Activated T-cell treated with anti-CD3 and anti-CD28 coated beads for 24 hours (primary cell): ENCODE measurements at regions not wholly inside any gene's neighbourhood (a gene's known extent, or its start where the extent isn't known, plus 50 kb on each side); places are given as distances from the start of the nearest gene placed in this dataset.

ENCODE experiments used
- DNase-seq: peaks from one replicate; pipeline ENCODE4 v3.0.0-alpha.2; 2020; ENCODE audit warnings: low read depth

DNA sequence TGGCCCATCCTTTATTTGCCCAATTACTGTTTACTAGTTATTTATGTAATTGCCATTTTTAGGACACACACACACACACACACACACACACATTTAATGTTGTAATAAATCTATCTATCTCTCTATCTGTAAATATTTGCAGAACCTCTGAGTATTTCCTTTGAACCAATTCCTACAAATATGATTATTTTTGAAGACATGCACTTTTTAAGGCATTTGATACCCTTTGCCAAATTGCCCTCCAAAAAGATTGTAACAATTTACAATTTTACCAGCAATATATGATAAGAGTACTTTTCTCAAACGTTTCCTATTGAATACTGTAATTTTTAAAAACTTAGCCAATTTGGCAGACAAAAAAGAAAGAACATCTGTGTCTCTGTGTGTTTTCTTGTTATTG is 143.8 kb upstream of the FOXF1 start:
- DNase-seq = no peak

DNA sequence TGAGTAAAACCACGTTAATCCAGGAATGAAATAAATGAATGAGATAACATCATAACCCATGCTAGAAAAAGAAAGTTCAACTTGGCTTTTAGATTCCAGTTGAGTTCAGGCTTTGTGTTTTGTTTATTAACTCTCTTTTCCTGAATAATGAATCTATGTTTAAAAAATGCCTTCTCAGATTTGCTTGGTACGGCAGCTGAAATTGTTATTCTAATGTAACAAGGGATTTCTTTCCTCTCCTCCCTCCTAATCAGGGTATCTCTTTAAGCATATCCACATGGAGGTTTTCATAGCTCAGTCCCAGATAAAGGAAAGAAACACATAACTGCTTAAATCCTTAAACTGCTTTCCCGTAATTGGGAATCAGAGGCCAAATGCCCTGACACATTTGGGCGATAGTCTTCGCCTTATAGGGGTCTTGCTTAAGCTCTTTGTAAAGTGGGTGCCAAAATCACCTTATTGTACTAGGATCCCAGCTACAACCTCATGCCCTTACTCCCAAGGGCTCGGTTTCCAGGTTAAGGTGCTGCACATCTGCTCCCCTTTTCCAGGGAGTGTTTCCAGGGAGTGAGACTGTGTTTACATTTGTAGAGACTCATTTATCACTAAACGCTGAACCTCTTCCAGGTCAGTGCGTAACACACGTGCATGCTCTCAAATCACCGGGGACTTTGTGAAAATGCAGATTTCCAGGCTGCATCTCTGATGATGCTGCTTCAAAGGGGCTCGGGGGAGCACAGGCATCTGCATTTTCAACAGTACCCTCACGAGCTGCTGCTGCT is 142.8 kb upstream of the FOXF1 start:
- no peak for DNase-seq

DNA sequence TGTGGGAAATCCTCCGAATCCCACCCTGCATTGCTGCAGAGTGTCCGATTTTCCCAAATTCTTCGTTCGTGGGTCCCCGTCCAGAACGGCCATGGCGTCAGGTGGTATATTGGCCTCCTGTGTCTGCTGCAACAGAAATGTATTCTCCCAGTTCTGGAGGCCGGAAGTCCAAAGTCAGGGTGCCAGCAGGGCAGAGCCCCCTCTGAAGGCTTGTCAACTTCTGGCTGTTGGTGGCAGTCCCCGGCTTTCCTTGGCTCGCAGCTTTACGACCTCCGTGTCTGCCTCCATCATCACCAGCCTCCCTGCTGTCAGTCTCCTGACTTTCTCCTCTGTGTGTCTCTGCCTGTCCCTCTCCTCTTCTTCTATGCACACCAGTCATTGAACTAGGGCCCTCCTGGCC is 142.1 kb upstream of the FOXF1 start:
- no peak for DNase-seq

DNA sequence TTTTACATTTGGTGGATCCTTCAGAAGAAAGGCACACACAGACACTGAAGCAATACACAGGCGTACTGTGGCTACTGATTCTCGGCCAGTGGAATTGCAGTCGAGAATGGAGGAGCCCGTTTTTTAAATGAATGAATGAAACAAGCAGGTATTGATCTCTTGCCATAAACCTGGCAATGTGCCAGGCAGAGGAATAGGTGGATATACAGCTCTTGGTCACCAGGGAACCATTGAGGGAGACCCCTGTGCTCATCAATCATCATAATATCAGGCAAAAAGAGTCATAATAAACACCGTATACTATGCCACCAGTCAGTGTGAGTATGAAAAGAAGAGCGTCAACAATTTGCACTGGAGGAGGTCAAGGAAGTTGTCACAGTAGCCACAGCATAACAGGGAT is 140.3 kb upstream of the FOXF1 start:
- no peak for DNase-seq

DNA sequence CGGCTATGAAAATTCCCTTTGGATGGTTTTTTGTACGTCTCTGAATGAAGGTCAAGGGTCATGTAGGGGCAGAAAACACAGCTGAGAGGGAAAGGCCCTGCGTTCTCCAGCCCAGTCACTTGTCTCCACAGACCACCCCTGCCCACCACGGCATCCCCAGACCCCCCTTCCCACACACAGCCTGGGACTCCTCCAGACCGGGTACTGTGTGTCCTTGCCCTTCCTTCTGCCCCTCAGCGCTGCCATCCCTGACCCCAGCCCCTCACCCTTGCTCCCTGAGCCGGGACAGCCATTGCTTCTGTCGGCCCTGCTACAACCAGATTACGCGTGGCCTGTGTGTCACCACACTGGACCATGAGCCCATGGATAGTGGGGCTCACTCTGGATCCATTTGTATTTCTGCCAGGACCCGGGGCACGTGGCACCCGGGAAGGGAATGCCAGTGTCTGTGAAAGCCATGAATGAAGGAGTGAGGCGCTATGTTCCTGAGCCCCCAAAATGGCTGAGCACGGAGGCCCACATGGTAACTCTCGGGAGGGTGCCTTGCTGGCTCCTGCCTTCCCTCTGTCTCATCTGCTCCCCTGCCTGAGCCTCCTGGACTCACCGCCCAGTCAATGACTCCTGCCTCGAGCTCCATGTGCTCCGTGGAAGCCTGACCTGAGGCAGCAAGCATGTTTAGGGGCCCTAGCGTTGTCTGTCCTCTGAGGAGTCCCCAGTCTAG is 139.1 kb upstream of the FOXF1 start:
- DNase-seq = no peak

DNA sequence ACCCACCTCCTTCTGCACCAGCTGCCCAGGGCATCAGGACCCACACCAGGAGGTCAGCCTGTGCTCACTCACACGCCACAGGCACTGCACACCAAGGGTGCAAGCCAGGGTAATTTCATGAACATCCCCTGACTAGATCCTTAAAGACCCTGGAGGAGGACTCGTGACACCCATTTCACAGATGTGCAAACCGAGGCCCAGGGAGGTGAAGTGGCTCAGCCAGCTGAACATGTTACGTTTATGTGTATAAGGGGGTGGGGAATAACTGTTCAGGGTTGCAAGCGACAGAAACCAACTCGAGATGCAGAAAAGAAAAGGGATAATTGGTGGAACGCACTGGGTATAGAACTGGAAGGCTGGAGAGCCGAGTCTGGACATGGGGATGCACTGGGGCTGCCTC is 138.1 kb upstream of the FOXF1 start:
- DNase-seq = no peak

DNA sequence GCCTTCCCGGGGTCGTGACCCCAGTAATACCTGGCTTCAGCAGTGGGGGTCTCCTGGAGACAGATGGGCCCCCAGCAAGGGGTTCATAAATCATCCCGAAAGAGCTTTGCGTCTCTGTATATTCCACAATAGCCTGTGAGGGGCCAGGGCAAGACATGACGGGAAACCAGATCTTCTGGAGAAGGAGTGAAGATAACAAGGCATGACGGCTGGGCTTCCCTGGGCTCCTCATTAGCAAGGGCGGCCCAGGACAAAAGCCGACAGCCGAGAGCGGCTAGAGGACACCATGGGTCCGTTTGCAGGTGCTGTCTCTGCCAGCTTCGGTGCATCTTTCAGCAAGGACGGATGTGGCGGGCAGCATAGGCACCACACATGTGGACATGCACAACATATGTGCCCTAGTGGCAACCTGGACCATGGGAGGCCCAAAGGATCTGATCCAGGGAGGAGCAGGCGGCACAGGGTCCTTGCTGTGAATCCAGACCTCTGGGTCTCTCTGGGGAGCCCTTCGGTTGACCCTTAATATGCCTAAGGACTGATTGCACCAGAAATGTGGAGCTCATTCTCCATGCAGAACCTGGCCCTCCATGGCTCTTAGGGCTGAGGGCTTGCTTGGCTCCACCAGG is 136.9 kb upstream of the FOXF1 start:
- no peak for DNase-seq

DNA sequence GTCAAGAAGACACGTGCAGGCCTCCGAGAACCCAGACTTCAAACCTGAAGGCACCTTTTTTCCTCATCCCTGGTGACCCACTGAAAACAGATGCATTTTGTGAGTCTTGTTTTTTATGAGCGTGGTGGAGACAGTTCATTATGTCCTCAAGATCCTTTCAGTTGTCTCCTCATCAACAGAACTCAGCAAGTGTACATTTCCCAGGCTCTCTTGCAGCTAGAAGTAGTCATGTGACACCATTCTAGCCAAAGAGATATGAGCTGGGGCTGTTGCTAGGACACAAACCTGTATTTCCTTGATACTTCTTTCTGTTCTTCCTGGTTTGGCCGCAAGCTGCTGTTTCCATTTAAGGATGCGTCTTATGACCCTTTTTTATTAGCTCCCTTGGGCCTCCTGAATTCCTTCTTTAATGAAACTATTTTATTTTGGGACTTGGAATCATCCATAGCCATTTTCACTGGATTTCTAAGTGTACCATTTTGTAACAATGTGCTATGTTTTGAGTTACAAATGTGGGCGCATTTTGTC is 135.7 kb upstream of the FOXF1 start:
- DNase-seq = no peak

DNA sequence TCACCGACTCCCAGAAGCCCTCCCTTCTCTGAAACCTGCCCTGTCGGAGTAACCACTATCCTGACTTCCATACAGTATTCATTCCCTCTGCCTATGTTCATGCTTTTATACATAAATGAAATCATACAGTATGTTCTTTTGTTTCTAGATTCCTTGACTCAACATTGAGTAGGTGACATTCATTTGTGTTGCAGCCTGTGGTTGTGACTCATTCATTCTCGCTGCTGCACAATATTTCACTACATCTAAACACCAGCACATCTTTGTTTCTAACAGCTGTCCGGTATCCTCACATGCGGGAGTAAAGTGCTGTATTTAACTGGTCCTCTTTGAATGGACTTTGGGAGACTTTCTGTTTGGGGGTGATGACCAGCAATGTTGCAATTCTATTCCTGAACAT is 135.0 kb upstream of the FOXF1 start:
- no peak for DNase-seq

DNA sequence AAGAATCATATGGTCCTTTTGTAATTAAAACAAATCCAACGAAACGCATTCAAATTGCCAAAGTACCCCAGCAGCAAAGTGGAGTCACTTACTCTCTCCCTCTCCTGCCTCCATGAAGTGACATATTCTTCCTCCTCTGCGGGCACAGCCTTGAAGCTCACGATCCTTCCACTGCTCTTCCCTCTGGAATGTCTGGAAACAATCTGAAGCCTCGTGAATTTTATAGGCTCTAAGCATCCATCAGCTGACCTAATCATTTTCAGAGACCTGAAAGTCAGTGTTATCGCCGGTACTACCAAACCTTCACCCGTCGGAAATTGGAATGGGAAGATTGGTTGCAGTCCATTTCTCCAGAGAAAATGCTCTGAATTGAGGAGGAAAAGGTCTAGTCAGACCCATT is 134.5 kb upstream of the FOXF1 start:
- no peak for DNase-seq

DNA sequence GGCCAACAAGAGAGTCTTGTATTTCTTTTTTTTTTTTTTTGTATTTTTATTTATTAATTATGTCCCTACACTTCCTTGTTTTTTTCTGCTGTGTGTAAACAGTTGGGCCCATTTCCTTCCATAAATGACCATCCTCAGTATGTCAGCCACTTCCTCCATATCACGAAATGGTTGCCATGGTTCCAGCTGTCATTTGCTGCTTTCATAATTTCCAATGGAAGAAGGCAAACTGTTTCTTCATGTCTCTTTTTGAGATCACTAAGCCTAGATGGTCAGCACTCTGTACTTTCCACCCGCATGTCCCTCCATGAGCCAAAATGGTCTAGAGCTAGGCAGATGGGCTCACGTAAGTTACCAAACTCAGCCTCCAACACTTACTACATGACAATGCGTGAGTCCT is 133.5 kb upstream of the FOXF1 start:
- DNase-seq = no peak

DNA sequence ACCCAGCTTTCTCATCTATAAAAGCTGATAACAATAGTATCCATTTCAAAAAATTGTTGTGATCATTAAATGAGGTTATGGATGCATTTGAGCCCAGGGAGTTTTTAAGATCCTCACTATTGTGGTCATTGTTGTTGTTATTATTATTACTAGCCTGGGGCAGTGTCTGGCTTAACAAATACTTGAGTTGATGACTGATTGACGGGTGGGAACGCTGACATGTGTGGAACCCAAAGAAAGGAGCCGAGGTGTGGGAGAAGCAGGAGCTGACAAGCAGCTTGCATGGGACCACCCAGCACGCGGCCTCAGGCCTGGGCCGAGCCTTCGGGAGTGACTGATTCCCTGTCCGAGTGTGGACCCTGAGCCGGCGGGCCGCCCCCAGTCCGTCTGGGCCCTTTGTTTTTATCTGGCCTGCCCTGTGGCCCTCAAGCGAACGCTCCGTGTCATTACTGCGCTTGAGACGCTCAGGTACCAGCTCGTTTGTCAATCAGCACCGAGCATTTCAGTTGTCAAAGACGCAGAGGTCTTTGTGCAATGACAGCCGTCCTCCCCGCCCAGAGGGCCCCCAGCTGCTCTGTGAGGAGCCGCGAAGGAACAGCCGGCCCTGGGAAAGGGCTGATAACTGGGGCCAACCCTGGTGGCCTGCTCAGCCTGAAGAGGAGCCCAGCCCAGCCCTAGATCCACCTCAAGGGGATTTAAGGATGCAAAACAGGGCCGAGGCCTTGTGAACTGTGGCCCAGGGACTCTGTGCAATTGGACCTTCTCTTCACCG is 132.9 kb upstream of the FOXF1 start:
- no peak for DNase-seq

DNA sequence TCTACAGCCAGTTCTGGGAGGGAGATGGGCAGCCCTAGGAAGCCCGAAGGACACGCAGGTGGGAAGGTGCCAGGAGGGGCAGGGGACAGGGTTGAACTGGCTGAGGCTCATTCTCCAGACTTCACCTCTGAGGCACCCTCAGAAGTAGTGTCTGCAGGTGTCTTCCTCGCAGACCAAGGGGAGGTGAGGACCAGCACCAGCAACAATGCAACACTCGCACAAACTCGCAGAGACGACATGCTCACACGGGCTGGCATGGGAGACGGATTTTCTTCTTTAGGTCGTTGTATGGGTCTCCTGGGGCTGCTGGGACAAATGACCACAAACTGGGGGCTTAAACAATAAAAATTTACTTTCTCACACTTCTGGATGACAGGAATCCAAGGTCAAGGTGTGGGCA is 132.2 kb upstream of the FOXF1 start:
- DNase-seq = no peak

DNA sequence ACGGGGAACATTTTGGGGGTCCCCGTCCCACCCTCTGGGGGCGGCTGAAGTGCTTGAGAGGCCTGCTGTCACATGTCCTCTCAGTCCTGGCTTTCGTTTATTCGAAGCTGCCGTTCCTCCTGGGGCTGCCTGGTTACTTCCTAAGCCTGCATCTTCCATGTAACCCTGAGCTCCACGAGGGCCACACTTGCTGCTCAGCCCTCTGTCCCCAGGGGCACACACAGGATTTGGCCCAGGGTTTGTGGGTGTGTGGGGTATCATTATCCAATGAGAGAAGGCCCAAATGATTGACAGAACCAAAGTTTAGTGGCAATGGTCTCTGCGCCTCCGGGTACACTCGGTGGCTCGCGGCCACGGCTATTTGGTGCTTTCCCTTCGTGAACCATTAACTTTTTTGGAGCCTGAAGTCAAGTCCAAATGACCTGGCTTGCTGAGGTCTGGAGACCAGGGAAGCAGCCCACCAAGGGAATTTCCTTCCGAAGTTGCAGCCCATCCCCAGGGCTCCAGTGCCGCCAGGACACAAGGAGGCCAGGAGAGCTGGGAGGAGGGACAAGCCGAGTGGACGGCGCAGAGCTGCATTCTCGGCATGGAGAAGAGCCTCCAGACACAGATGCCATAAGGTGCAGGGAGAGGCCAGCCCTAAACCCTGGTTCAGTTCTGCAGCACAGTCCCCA is 131.4 kb upstream of the FOXF1 start:
- DNase-seq = no peak

DNA sequence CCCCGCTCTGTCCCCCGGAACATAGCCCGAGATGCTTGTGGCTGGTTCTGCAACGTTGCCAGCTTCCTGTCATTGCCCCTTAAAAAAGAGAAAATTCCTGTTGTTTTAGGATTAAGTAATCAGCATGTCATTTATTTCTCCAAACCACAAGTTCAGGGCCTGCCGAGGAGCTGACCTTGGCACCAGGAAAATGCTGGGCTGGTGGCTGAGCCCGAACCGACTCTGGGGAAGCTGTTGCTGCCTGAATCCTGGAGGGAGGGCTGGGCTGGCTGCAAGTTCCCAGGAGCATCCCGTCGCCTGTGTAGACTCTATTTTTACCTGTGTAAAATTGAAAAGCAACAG is 130.9 kb upstream of the FOXF1 start:
- no peak for DNase-seq

DNA sequence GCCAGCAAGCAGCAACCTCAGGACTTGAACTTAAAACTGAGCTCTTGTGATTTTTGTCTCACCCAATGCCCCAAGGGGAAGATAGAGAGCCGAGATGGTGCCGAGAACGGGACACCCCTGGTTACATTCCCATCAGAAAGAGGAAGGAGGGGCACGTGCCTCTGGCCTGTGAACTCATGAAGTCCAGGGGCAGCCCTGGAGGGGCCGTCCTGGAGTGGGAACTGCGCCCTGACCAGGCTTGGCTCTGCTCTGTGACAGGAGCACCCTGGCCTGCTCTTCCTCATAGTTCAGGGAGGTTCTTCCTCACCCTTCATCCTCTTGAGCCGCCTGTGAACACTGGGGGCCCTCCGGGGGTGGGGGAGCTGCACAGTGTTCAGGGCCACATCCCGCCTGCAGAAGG is 130.3 kb upstream of the FOXF1 start:
- no peak for DNase-seq

DNA sequence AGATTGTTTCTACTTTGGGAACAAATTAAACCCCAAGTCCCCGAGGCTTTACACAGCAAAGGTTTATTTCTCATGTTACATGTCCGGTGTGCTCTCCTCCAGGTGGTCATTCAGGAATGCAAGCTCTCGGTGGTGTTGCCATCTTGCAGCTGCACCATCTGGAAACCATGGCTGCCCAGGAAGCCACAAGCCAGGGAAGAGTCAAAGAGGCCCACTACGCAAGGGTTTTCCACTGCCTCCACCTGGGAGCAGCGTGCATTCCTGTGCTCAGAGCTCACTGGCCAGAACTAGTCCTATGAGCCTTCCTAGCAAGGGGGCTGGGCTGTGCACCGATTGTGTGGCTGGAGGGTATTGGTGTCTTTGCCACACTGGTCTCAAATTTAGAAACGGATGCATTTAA is 128.8 kb upstream of the FOXF1 start:
- DNase-seq = no peak

DNA sequence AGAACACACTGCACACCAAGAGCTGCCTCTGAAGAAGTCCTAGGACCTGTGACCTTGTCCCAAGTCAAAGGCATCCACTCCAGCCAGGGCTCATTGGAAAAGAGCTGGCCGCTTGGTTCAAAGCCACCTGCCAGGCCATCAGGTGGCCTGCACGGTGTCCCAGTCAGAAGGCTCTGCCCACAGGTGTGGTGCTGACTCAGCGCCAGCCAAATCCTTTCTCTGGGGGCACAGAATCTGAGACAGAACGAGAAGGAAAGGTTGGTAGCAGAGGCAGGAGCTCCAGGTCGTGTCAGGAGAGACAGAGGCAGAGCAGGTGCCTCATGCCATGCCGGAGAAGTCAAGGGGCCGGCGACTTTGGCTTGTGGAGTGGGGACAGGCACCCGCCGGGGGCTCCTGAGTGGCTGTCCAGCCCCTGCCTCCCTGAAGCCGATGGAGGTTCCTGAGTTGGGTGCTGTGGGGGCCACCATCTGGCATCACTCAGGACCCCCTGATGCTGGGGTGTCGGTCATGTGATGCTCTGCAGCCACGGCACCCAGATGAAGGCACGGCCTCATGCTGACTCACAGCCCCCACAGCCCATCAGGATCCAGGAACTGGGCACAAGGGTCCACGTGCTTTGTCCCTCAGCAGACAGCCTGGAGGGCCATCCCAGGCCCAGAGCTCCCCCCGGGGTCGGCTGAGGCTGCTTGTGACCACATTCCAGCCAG is 128.1 kb upstream of the FOXF1 start:
- no peak for DNase-seq

DNA sequence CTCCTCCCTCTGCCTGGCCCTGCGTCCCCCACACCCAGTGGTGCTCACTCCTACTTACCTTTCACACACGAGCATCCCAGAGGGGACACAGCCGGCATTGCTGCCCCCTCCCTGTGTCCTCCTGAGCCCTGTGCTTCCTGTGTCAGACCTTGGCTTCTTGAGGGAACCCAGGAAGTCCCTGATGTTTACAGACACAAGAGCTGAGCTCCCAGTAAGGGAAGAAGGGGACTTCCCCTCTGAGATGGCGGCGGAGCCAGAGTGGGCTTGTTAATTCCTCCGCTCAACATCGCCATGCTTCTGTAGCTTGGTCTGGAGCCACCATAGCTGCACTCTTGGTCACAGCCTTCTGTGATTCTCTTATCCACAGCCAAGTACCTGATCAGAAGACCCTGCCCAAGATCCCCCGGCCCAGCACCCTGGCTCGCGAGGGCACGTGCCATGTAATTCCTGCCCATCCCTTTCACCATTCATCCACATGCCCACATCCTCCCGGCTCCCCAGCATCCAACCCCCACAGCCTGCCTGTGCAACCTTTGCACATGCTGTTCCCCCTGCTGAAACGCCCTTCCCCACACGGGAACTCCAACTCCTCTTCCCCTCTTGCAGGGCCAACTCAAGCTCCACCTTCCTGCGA is 127.4 kb upstream of the FOXF1 start:
- DNase-seq = no peak

DNA sequence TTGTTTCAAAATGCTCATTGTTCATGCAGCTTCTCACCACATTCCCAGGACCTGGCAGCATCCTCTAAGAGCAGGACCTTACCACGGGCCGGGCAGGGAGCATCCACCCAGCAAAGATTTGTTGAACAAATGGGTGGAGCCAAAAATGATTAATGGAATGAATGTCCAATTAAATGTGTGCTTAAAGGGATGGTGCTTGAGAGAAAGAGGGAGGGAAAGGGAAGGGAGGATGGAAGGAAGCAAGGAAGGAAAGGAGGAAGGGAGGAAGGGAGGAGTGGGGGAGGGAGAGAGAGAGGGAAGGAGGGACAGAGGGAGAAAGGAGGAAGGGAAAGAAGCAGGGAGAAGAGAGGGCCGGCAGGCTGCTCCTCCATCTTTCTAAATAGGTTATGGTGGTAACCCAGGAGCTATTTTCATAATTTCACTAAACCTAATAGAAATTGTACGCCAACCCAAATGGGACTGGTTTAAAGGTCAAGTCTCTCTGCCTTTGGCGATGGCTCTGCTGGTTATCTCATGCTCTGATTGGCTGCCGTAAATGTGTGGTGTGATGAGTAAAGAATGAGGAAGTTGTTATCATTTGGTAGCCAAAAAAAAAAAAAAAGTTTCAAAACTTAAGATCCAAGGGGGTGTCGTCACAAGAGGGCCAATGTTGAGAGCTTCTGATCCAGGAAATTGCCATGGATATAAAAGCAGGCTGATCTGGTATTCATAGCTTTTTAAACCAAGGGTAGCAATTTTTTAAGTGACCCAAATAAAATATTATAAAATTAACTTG is 126.7 kb upstream of the FOXF1 start:
- no peak for DNase-seq
